ENCODE measurements at regions not wholly inside any gene's neighbourhood (a gene's known extent, or its start where the extent isn't known, plus 50 kb on each side); places are given as distances from the start of the nearest gene placed in this dataset.
"Not testable (repeated sequence)": the region's sequence is repeated elsewhere in the genome, so short reads cannot be mapped to it uniquely, and the experiment has no call there.

- not testable (repeated sequence) for TF ChIP-seq CTCF (conservative IDR thresholded peaks at IDR 0.05; ENCODE audit: low read length); EZH2phosphoT487 (IDR thresholded peaks at IDR 0.05; ENCODE audit: borderline replicate concordance)
Observed at GRCh38 chr1:145537003-145537402, 70.8 kb upstream of the GPR89A start.

All from Loucy (cell line).